Right lobe of liver (tissue), 6 donors: ENCODE measurements at regions not wholly inside any gene's neighbourhood (a gene's known extent, or its start where the extent isn't known, plus 50 kb on each side); places are given as distances from the start of the nearest gene placed in this dataset.

ENCODE experiments used
- ATAC-seq, 4 donors: fragments of 200-7000 bp; cut with Tn5 transposase; one replicate each; pipeline ENCODE4 v1.9.1; 2020; ENCODE audit warnings: mild to moderate bottlenecking in 4 of 4, moderate library complexity in 4 of 4
- DNase-seq, 3 donors: peaks; one replicate each; pipeline ENCODE4 v3.0.0-alpha.2; 2020
- H3K27ac ChIP-seq, 3 donors: fragments of 200-600 bp; one replicate each; pipeline ENCODE4 v1.8.0; 2022
- H3K27me3 ChIP-seq, 2 donors: fragments of 200-600 bp; one replicate each; pipeline ENCODE4 v1.8.0; 2022
- H3K36me3 ChIP-seq, 4 donors: fragments of 200-600 bp; sonication (generic) in 1 of 4; one replicate each; pipeline versions ENCODE4 v1.5.1 to v1.8.0; 2017 to 2022; ENCODE audit warnings: control low read depth in 1 of 4
- H3K4me1 ChIP-seq, 4 donors: fragments of 200-600 bp; sonication (generic) in 1 of 4; one replicate each; pipeline versions ENCODE4 v1.5.1 to v1.8.0; 2017 to 2022; ENCODE audit warnings: control low read depth in 1 of 4
- H3K4me3 ChIP-seq, 3 donors: fragments of 200-600 bp; one replicate each; pipeline ENCODE4 v1.8.0; 2022
- H3K9me3 ChIP-seq, 4 donors: fragments of 200-600 bp; sonication (generic) in 1 of 4; one replicate each; pipeline versions ENCODE4 v1.5.1 to v1.8.0; 2017 to 2022; ENCODE audit warnings: control low read depth in 1 of 4
- POLR2A ChIP-seq: fragments of 450-650 bp; IDR thresholded peaks from one replicate; pipeline ENCODE4 v1.6.1; 2017; ENCODE audit warnings: antibody characterized with exemption, mild to moderate bottlenecking
- WGBS: methylation state at CpG from one replicate; pipeline ENCODE4 v1.1.6; 2018; ENCODE audit warnings: low coverage, low lambda C conversion rate; ENCODE audit not compliant: insufficient coverage; ENCODE audit errors: missing lambda C conversion rate; 5-methylcytosine and 5-hydroxymethylcytosine counted together
- intact Hi-C, 2 donors: fragments of 100-400 bp; cut with DNase I; formaldehyde crosslinking; loops; one replicate each; pipeline versions ENCODE4 v1.11.2 to v1.14.1; 2022
- TF ChIP-seq, protein P1 (sequence below), 4 donors: fragments of 200-600 bp in 3 of 4; fragments of 450-650 bp in 1 of 4; IDR thresholded peaks; one replicate each; pipeline versions ENCODE4 v1.5.1 to v1.8.0; 2016 to 2022; ENCODE audit warnings: antibody characterized with exemption in 4 of 4, mild to moderate bottlenecking in 2 of 4
- donor health status: DM: no; HTN: yes; CAD: no.
- donor health status: DM: no; HTN: no; CAD: no.
- donor health status: DM: no; HTN: no; CAD: no.
- donor health status: DM: no; HTN: yes; CAD: no.
- donor health status: DM: no; HTN: yes; CAD: no.

DNA sequence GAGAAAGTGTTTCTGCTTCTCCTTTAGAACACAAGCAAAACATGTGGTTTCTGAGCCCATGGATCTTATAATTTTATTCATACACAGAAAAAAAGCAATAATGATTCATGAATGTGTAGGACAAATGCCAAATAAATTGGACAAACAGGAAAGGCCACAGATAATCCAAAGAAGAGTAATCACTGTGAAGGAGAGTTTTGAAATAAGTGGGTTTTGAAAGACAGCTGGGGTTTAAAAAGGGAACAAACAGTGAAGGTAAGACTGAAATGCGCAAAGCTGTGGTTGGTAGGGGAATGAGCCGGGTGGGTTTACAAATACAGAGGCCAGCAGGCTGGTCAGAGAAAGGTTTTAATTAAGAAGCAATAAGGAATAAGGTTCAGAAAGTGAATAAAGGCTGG is 50.0 kb upstream of the MBOAT2 start:
- no peak overlapping the region for H3K4me3 ChIP-seq
- no peaks in the 10 kb centered on the region for H3K36me3 ChIP-seq
- H3K27me3 ChIP-seq: no peaks in the 10 kb centered on the region
- 58% methylated on average over 2 of the region's 2 CpGs for WGBS
- no peak for DNase-seq
- no peaks in the 10 kb centered on the region for H3K9me3 ChIP-seq
- no peak overlapping the region for H3K27ac ChIP-seq
- no peak for ATAC-seq
- intact Hi-C loops: no loop called here
- no peaks in the 10 kb centered on the region for H3K4me1 ChIP-seq
- no peak for TF ChIP-seq POLR2A
- TF ChIP-seq, protein P1, sequence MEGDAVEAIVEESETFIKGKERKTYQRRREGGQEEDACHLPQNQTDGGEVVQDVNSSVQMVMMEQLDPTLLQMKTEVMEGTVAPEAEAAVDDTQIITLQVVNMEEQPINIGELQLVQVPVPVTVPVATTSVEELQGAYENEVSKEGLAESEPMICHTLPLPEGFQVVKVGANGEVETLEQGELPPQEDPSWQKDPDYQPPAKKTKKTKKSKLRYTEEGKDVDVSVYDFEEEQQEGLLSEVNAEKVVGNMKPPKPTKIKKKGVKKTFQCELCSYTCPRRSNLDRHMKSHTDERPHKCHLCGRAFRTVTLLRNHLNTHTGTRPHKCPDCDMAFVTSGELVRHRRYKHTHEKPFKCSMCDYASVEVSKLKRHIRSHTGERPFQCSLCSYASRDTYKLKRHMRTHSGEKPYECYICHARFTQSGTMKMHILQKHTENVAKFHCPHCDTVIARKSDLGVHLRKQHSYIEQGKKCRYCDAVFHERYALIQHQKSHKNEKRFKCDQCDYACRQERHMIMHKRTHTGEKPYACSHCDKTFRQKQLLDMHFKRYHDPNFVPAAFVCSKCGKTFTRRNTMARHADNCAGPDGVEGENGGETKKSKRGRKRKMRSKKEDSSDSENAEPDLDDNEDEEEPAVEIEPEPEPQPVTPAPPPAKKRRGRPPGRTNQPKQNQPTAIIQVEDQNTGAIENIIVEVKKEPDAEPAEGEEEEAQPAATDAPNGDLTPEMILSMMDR (IDR thresholded peaks at IDR 0.05): no peak
